ENCODE measurements at regions not wholly inside any gene's neighbourhood (a gene's known extent, or its start where the extent isn't known, plus 50 kb on each side); places are given as distances from the start of the nearest gene placed in this dataset.
A peak's percentile ranks its signal among the peaks of the same experiment; 100 is the strongest.

- BruUV-seq (replicated peaks) = no TSS peak
- in situ Hi-C loops (cut with HindIII; ENCODE audit: extremely low pct_ligation_motif_present, low pct_unique_long_range_greater_than_20kb) = no loop called here
These were observed 91.7 kb upstream of the MAX start for GRCh38 chr14:65193916-65194590.

More at GRCh38 chr14:65193916-65194590, 91.7 kb upstream of the MAX start:
- H4K20me1 ChIP-seq (ENCODE audit: insufficient read depth, low read length) = no peaks in the 10 kb centered on the region
- FAIRE-seq (no peak), ATAC-seq (no peak), DNase-seq (ENCODE audit: low spot score) (no peak)
- 6% methylated on average over 3 of the region's 3 CpGs for WGBS (ENCODE audit: low lambda C conversion rate)
- H2AFZ ChIP-seq (ENCODE audit: low read length) = no peak overlapping the region
- H3K36me3 ChIP-seq (replicated peaks in 1 of 2; ENCODE audit: control insufficient read depth in 1 of 2, insufficient read depth in 2 of 2, low read length in 2 of 2) = no peaks in the 10 kb centered on the region
- ChIA-PET POLR2A (no interaction called here), CTCF (ENCODE audit: low intra/inter-chr PET ratio, low total read pairs) (no interaction called here)
- H3K4me2 ChIP-seq (ENCODE audit: low read depth, low read length) = peak overlapping the region; percentile 78; the same call in 1 of the 2 replicates
- intact Hi-C loops (cut with micrococcal nuclease; ENCODE audit: unreplicated experiment) = no loop called here
- peaks cover 31% of the 10 kb centered on the region for H3K4me1 ChIP-seq (ENCODE audit: insufficient read depth, low read length)
- H3K27me3 ChIP-seq (ENCODE audit: control insufficient read depth in 1 of 2, insufficient read depth in 2 of 2, low read length in 2 of 2) = peaks cover 0 to 21% of the 10 kb centered on the region in 2 experiments; a peak in 2 of 5 replicates
- no peak overlapping the region for H3K27ac ChIP-seq (ENCODE audit: extremely low read length, insufficient read depth, low read length)
- H3K9me3 ChIP-seq (ENCODE audit: low read length) = no peaks in the 10 kb centered on the region
- no peak for TF ChIP-seq BCLAF1 (IDR thresholded peaks at IDR 0.05)
- TF ChIP-seq MXI1 (IDR thresholded peaks at IDR 0.05; ENCODE audit: borderline replicate concordance, low read depth, low read length) = no peak
- no peak for TF ChIP-seq REPIN1 (CRISPR knock-in tag; IDR thresholded peaks at IDR 0.05; ENCODE audit: borderline replicate concordance, low read depth)
- TF ChIP-seq MED13 (CRISPR knock-in tag; IDR thresholded peaks at IDR 0.05) = no peak
- no peak for TF ChIP-seq ZNF570 (CRISPR knock-in tag; IDR thresholded peaks at IDR 0.05; ENCODE audit: borderline replicate concordance)
- no peak overlapping the region for H3K9ac ChIP-seq (ENCODE audit: insufficient read depth, low read depth, low read length)
- no peaks in the 10 kb centered on the region for H3K79me2 ChIP-seq (ENCODE audit: insufficient read depth, low read length)
- no peak overlapping the region for H3K4me3 ChIP-seq (replicated peaks in 1 of 3; ENCODE audit: insufficient read depth in 1 of 3, low read depth in 2 of 3, low read length in 3 of 3)
